Smooth muscle cell (in vitro differentiated cells): ENCODE measurements at regions not wholly inside any gene's neighbourhood (a gene's known extent, or its start where the extent isn't known, plus 50 kb on each side); places are given as distances from the start of the nearest gene placed in this dataset.

Experiments
- DNase-seq: peaks from one replicate; lab custom pipeline; 2025; ENCODE audit not compliant: unreplicated experiment; lab: John Stamatoyannopoulos, UW
- H2AFZ ChIP-seq: fragments of 200-600 bp; sonication (generic); 2 replicates; pipeline ENCODE4 v1.6.0; 2016; ENCODE audit warnings: antibody characterized with exemption, low read depth, mild to moderate bottlenecking
- H3F3A ChIP-seq: fragments of 200-600 bp; sonication (generic); 2 replicates; pipeline ENCODE4 v1.6.0; 2017; ENCODE audit warnings: antibody characterized with exemption, low read depth
- H3K27ac ChIP-seq: fragments of 200-600 bp; sonication (generic); 2 replicates; pipeline ENCODE4 v1.5.1; 2016; ENCODE audit warnings: low read depth, mild to moderate bottlenecking
- H3K27me3 ChIP-seq: fragments of 200-600 bp; sonication (generic); 2 replicates; pipeline ENCODE4 v1.6.1; 2016; ENCODE audit warnings: low read depth, mild to moderate bottlenecking
- H3K36me3 ChIP-seq: fragments of 200-600 bp; sonication (generic); 2 replicates; pipeline ENCODE4 v1.5.1; 2016; ENCODE audit warnings: low read depth
- H3K4me1 ChIP-seq: fragments of 200-600 bp; sonication (generic); 2 replicates; pipeline ENCODE4 v1.5.1; 2016; ENCODE audit warnings: low read depth
- H3K4me2 ChIP-seq: fragments of 200-600 bp; sonication (generic); 2 replicates; pipeline ENCODE4 v1.6.0; 2016; ENCODE audit warnings: mild to moderate bottlenecking
- H3K4me3 ChIP-seq: fragments of 200-600 bp; sonication (generic); 2 replicates; pipeline ENCODE4 v1.5.1; 2016; ENCODE audit warnings: mild to moderate bottlenecking
- H3K79me2 ChIP-seq: fragments of 200-600 bp; sonication (generic); 2 replicates; pipeline ENCODE4 v1.6.0; 2016; ENCODE audit warnings: low read depth, mild to moderate bottlenecking
- H3K9ac ChIP-seq: fragments of 200-600 bp; sonication (generic); 2 replicates; pipeline ENCODE4 v1.6.0; 2016; ENCODE audit warnings: low read depth
- H3K9me3 ChIP-seq: fragments of 200-600 bp; sonication (generic); replicated peaks from 2 replicates; pipeline ENCODE4 v1.5.1; 2016; ENCODE audit warnings: low read depth
- H4K20me1 ChIP-seq: fragments of 200-600 bp; sonication (generic); 2 replicates; pipeline ENCODE4 v1.6.0; 2016; ENCODE audit warnings: low read depth
- CTCF ChIP-seq: fragments of 200-600 bp; sonication (generic); IDR thresholded peaks from 2 replicates; pipeline ENCODE4 v1.5.1; 2017; ENCODE audit warnings: borderline replicate concordance, mild to moderate bottlenecking, antibody characterized with exemption; ENCODE audit not compliant: insufficient read depth, poor library complexity, severe bottlenecking
- WGBS: methylation state at CpG from one replicate; pipeline ENCODE4 v1.1.7; 2016; ENCODE audit warnings: low lambda C conversion rate; 5-methylcytosine and 5-hydroxymethylcytosine counted together

- Histone ChIP-seq H3K4me3 (no peak overlapping the region), H3K27ac (no peak overlapping the region), H3K4me2 (no peak overlapping the region), H3K36me3 (no peaks in the 10 kb centered on the region), H2AFZ (no peak overlapping the region), H4K20me1 (no peaks in the 10 kb centered on the region), H3K9me3 (no peaks in the 10 kb centered on the region), H3K79me2 (no peaks in the 10 kb centered on the region), H3K9ac (no peak overlapping the region), H3K27me3 (peaks cover 31% of the 10 kb centered on the region), H3K4me1 (no peaks in the 10 kb centered on the region), H3F3A (no peaks in the 10 kb centered on the region)
- 89% methylated on average over 1 of the region's 1 CpG for WGBS
- no peak for TF ChIP-seq CTCF
- no peak for DNase-seq
These were observed 210.7 kb downstream of the MTX2 start for GRCh38 chr2:176479961-176480360.

GRCh38 chr2:176482107-176482506 lies 212.9 kb downstream of the MTX2 start:
- H3K9me3 ChIP-seq = no peaks in the 10 kb centered on the region
- H3K27me3 ChIP-seq = peaks cover 31% of the 10 kb centered on the region
- no peaks in the 10 kb centered on the region for H3K79me2 ChIP-seq
- H2AFZ ChIP-seq = no peak overlapping the region
- WGBS = 83% methylated on average over 3 of the region's 3 CpGs
- no peak overlapping the region for H3K27ac ChIP-seq
- DNase-seq = no peak
- no peak overlapping the region for H3K9ac ChIP-seq
- no peaks in the 10 kb centered on the region for H3K4me1 ChIP-seq
- no peaks in the 10 kb centered on the region for H4K20me1 ChIP-seq
- H3K4me3 ChIP-seq = no peak overlapping the region
- no peak overlapping the region for H3K4me2 ChIP-seq
- H3F3A ChIP-seq = no peaks in the 10 kb centered on the region
- TF ChIP-seq CTCF = no peak
- no peaks in the 10 kb centered on the region for H3K36me3 ChIP-seq

GRCh38 chr2:176483476-176483875 lies 214.2 kb downstream of the MTX2 start:
- no peaks in the 10 kb centered on the region for H3K4me1 ChIP-seq
- H2AFZ ChIP-seq = no peak overlapping the region
- no peaks in the 10 kb centered on the region for H4K20me1 ChIP-seq
- 77% methylated on average over 7 of the region's 7 CpGs for WGBS
- TF ChIP-seq CTCF = no peak
- H3F3A ChIP-seq = no peaks in the 10 kb centered on the region
- no peak overlapping the region for H3K4me2 ChIP-seq
- no peaks in the 10 kb centered on the region for H3K79me2 ChIP-seq
- H3K27ac ChIP-seq = no peak overlapping the region
- DNase-seq = no peak
- peaks cover 31% of the 10 kb centered on the region for H3K27me3 ChIP-seq
- H3K9me3 ChIP-seq = no peaks in the 10 kb centered on the region
- no peaks in the 10 kb centered on the region for H3K36me3 ChIP-seq
- H3K4me3 ChIP-seq = no peak overlapping the region
- no peak overlapping the region for H3K9ac ChIP-seq

- Histone ChIP-seq H3K4me3 (no peak overlapping the region), H3K9me3 (no peaks in the 10 kb centered on the region), H3K27ac (no peak overlapping the region), H3F3A (no peaks in the 10 kb centered on the region), H3K4me1 (no peaks in the 10 kb centered on the region), H2AFZ (no peak overlapping the region), H3K4me2 (no peak overlapping the region), H3K9ac (no peak overlapping the region), H3K27me3 (peaks cover 31% of the 10 kb centered on the region), H4K20me1 (no peaks in the 10 kb centered on the region), H3K36me3 (no peaks in the 10 kb centered on the region), H3K79me2 (no peaks in the 10 kb centered on the region)
- WGBS = 85% methylated on average over 10 of the region's 10 CpGs
- no peak for TF ChIP-seq CTCF
- DNase-seq = no peak
These were observed 214.8 kb downstream of the MTX2 start for GRCh38 chr2:176483901-176484568.
